Calu3 (cell line): ENCODE measurements at regions not wholly inside any gene's neighbourhood (a gene's known extent, or its start where the extent isn't known, plus 50 kb on each side); places are given as distances from the start of the nearest gene placed in this dataset.

Experiments
- BruUV-seq: library from RNA; stranded (reverse); fragments of 400-500 nt; replicated peaks from 2 replicates; lab custom pipeline; 2021; lab: Mats Ljungman, UMichigan
- CTCF ChIA-PET: fragments of 300-600 bp; sonication (Branson Sonifier 250); formaldehyde crosslinking; loops from one replicate; lab custom pipeline; 2022; ENCODE audit warnings: antibody characterized with exemption; lab: Charles Lee
- DNase-seq: peaks from one replicate; pipeline ENCODE4 v3.0.0; 2022
- H3K27ac Mint-ChIP-seq: one replicate; pipeline ENCODE4 v1.8.0; 2022; ENCODE audit warnings: mixed read lengths; ENCODE audit not compliant: unreplicated experiment
- H3K27me3 Mint-ChIP-seq: one replicate; pipeline ENCODE4 v1.8.0; 2022; ENCODE audit warnings: mixed read lengths; ENCODE audit not compliant: unreplicated experiment
- H3K36me3 Mint-ChIP-seq: one replicate; pipeline ENCODE4 v1.8.0; 2022; ENCODE audit warnings: mild to moderate bottlenecking, moderate library complexity, mixed read lengths; ENCODE audit not compliant: insufficient read depth, unreplicated experiment
- H3K4me1 Mint-ChIP-seq: one replicate; pipeline ENCODE4 v1.8.0; 2022; ENCODE audit warnings: mild to moderate bottlenecking, low read depth, mixed read lengths; ENCODE audit not compliant: unreplicated experiment
- H3K4me3 Mint-ChIP-seq: one replicate; pipeline ENCODE4 v1.8.0; 2022; ENCODE audit warnings: mild to moderate bottlenecking, low read depth, moderate library complexity, mixed read lengths; ENCODE audit not compliant: unreplicated experiment
- H3K9me3 Mint-ChIP-seq: one replicate; pipeline ENCODE4 v1.8.0; 2022; ENCODE audit warnings: low read depth, mixed read lengths; ENCODE audit not compliant: unreplicated experiment
- intact Hi-C: fragments of 100-400 bp; cut with micrococcal nuclease; formaldehyde crosslinking; loops from one replicate; pipeline ENCODE4 v1.10.0; 2022; ENCODE audit not compliant: unreplicated experiment
- TF ChIP-seq, protein P1 (sequence below): fragments of 200-600 bp; IDR thresholded peaks from one replicate; pipeline ENCODE4 v1.8.0; 2022; ENCODE audit warnings: antibody characterized with exemption; ENCODE audit not compliant: unreplicated experiment

DNA sequence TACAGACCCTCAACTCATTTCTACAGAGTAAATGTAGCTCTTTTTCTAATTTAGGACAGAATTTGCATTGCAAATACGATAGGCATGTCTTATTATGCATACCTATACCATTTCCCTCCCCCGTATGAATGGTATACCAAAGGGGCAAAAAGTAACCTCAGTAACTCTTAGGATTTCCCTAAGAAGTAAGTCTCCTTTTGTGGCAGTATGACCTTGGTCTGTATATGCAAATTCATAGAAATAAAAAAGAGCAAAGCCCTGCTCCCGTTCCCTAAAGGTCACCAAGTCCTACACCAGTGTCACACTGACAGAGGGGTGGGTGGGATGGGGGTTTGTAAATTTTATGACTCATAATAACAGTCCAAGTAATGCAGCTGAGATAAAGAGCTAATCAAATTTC is 365.8 kb upstream of the CCDC196 start:
- Mint-ChIP-seq H3K4me1 (peaks cover 14% of the 10 kb centered on the region), H3K27ac (no peak overlapping the region), H3K27me3 (peaks cover 22% of the 10 kb centered on the region), H3K9me3 (peaks cover 3% of the 10 kb centered on the region), H3K36me3 (no peaks in the 10 kb centered on the region), H3K4me3 (no peak overlapping the region)
- DNase-seq, result no peak
- CTCF ChIA-PET, result no interaction called here
- BruUV-seq, result no TSS peak
- intact Hi-C loops, result no loop called here
- TF ChIP-seq, protein P1, sequence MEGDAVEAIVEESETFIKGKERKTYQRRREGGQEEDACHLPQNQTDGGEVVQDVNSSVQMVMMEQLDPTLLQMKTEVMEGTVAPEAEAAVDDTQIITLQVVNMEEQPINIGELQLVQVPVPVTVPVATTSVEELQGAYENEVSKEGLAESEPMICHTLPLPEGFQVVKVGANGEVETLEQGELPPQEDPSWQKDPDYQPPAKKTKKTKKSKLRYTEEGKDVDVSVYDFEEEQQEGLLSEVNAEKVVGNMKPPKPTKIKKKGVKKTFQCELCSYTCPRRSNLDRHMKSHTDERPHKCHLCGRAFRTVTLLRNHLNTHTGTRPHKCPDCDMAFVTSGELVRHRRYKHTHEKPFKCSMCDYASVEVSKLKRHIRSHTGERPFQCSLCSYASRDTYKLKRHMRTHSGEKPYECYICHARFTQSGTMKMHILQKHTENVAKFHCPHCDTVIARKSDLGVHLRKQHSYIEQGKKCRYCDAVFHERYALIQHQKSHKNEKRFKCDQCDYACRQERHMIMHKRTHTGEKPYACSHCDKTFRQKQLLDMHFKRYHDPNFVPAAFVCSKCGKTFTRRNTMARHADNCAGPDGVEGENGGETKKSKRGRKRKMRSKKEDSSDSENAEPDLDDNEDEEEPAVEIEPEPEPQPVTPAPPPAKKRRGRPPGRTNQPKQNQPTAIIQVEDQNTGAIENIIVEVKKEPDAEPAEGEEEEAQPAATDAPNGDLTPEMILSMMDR, result no peak

DNA sequence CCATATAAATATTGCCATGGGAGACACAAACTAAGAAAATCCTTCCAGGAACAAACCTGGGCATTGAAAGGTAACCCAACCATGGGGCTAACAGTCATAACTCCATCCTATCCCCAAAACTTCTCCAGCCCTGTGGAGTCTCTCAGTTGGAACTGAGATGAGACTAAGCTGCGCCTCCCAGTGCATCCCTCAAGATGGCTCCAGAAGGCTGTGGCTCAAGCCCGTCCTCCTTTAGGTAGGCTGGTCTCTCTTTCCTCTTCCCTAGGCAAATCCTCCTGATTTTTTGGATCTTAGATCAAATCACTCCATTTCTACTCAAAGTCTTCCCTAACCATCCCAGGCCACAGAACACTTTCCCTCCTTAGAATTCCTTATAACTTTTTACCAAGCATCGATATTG is 364.3 kb upstream of the CCDC196 start:
- no peak overlapping the region for H3K4me3 Mint-ChIP-seq
- no peak for DNase-seq
- H3K27me3 Mint-ChIP-seq, result peaks cover 22% of the 10 kb centered on the region
- no peaks in the 10 kb centered on the region for H3K36me3 Mint-ChIP-seq
- peaks cover 3% of the 10 kb centered on the region for H3K9me3 Mint-ChIP-seq
- TF ChIP-seq, protein P1, result no peak
- intact Hi-C loops, result no loop called here
- BruUV-seq, result no TSS peak
- no peak overlapping the region for H3K27ac Mint-ChIP-seq
- CTCF ChIA-PET, result no interaction called here
- peaks cover 13% of the 10 kb centered on the region for H3K4me1 Mint-ChIP-seq

GRCh38 chr14:66129224-66129623 is 356.9 kb upstream of the CCDC196 start:
- CTCF ChIA-PET, result no interaction called here
- Mint-ChIP-seq H3K27ac (no peak overlapping the region), H3K4me1 (no peaks in the 10 kb centered on the region), H3K9me3 (no peaks in the 10 kb centered on the region), H3K27me3 (peaks cover 32% of the 10 kb centered on the region), H3K36me3 (no peaks in the 10 kb centered on the region), H3K4me3 (no peak overlapping the region)
- DNase-seq, result no peak
- TF ChIP-seq, protein P1, result no peak
- intact Hi-C loops, result no loop called here
- no TSS peak for BruUV-seq

DNA sequence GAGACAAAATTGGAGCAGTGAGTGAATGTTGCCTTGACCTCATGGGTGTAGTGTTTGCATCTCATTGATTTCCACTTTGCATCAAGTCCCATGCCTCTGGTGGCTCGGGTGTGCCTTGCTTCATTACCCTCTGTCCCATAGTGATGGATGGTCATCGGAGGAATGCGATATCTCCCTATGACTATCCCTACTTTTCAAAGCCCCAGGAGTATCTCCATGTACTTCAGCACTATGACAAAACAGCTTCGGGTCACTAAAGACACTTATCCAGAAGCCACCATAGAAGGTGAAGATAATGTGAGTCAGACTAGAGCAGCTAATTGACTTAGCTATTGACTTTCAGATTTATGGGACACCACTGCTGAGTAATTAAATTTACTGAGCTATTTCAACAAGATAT is 355.1 kb upstream of the CCDC196 start:
- no peak for DNase-seq
- H3K36me3 Mint-ChIP-seq, result no peaks in the 10 kb centered on the region
- no peak overlapping the region for H3K4me3 Mint-ChIP-seq
- no TSS peak for BruUV-seq
- TF ChIP-seq, protein P1, result no peak
- CTCF ChIA-PET, result no interaction called here
- H3K9me3 Mint-ChIP-seq, result no peaks in the 10 kb centered on the region
- intact Hi-C loops, result no loop called here
- H3K4me1 Mint-ChIP-seq, result no peaks in the 10 kb centered on the region
- H3K27ac Mint-ChIP-seq, result no peak overlapping the region
- peaks cover 20% of the 10 kb centered on the region for H3K27me3 Mint-ChIP-seq

DNA sequence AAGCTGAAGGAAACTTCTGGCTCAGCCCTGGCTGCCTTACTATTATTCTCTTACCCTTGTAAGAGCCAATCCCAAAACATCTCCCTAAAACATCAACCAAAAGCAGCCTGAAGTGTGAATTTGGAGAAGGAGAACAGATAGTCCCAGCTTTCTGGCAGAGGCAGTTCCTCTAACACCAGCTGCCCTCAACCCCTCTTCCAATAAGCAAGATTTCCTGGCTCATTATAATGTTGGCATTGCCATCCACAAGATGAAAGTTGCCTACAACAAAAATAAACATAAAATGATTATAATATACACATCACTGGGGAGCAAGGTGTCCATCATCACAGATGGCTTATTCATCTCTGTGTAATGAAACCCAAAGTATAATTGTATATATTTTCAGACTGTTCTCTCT is 352.5 kb upstream of the CCDC196 start:
- Mint-ChIP-seq H3K36me3 (no peaks in the 10 kb centered on the region), H3K9me3 (no peaks in the 10 kb centered on the region), H3K27me3 (peaks cover 19% of the 10 kb centered on the region), H3K27ac (no peak overlapping the region), H3K4me3 (no peak overlapping the region), H3K4me1 (no peaks in the 10 kb centered on the region)
- CTCF ChIA-PET, result no interaction called here
- DNase-seq, result no peak
- TF ChIP-seq, protein P1, result no peak
- BruUV-seq, result no TSS peak
- intact Hi-C loops, result no loop called here
